DOHH2 (cell line): ENCODE measurements at regions not wholly inside any gene's neighbourhood (a gene's known extent, or its start where the extent isn't known, plus 50 kb on each side); places are given as distances from the start of the nearest gene placed in this dataset.

Experiments
- EZH2phosphoT487 ChIP-seq: fragments of 200-600 bp; sonication (generic); IDR thresholded peaks from 2 replicates; pipeline ENCODE4 v1.6.1; 2017; ENCODE audit warnings: borderline replicate concordance, mild to moderate bottlenecking, antibody characterized with exemption, low read length, moderate library complexity, mixed read lengths
- TF ChIP-seq, protein P1 (sequence below): fragments of 200-600 bp; sonication (generic); IDR thresholded peaks from one replicate; pipeline ENCODE4 v1.5.1; 2014; ENCODE audit warnings: antibody characterized with exemption, mild to moderate bottlenecking, low read depth, low read length; ENCODE audit not compliant: poor library complexity, severe bottlenecking

DNA sequence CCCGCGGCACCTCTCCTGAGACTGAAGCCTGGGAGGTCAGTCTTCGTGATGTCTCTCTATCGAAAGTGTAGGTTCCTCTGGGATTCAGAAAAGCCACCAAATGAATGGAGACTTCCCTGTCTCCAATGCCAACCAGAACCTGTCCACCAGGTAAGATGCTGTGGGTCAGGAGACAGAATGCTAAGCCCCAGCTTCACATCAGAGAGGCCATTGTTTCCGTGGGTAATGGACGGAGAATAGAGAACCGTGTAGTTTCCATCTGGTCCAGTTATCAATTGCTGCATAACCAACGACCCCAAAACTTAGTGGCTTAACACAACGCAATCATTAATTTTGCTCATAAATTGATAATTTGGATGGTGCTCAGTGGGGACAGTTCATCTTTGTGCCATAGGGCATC, 93.5 kb downstream of the DDX1 start:
- TF ChIP-seq, protein P1, sequence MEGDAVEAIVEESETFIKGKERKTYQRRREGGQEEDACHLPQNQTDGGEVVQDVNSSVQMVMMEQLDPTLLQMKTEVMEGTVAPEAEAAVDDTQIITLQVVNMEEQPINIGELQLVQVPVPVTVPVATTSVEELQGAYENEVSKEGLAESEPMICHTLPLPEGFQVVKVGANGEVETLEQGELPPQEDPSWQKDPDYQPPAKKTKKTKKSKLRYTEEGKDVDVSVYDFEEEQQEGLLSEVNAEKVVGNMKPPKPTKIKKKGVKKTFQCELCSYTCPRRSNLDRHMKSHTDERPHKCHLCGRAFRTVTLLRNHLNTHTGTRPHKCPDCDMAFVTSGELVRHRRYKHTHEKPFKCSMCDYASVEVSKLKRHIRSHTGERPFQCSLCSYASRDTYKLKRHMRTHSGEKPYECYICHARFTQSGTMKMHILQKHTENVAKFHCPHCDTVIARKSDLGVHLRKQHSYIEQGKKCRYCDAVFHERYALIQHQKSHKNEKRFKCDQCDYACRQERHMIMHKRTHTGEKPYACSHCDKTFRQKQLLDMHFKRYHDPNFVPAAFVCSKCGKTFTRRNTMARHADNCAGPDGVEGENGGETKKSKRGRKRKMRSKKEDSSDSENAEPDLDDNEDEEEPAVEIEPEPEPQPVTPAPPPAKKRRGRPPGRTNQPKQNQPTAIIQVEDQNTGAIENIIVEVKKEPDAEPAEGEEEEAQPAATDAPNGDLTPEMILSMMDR, result no peak
- no peak for TF ChIP-seq EZH2phosphoT487
